Tibial nerve (tissue), 4 donors: ENCODE measurements at regions not wholly inside any gene's neighbourhood (a gene's known extent, or its start where the extent isn't known, plus 50 kb on each side); places are given as distances from the start of the nearest gene placed in this dataset.

ENCODE experiments used
- EP300 ChIP-seq, 2 donors: sonication (generic); formaldehyde crosslinking; IDR thresholded peaks; one replicate each; pipeline ENCODE4 v1.6.1; 2017; ENCODE audit warnings: antibody characterized with exemption in 2 of 2, mild to moderate bottlenecking in 1 of 2
- POLR2A ChIP-seq, 2 donors: fragments of 450-650 bp; IDR thresholded peaks; one replicate each; pipeline ENCODE4 v1.6.1; 2017; ENCODE audit warnings: antibody characterized with exemption in 2 of 2, mild to moderate bottlenecking in 2 of 2, moderate library complexity in 2 of 2
- TF ChIP-seq, protein P1 (sequence below), 5 experiments: fragments of 200-600 bp in 3 of 5; fragments of 450-650 bp in 2 of 5; sonication (generic) in 3 of 5; IDR thresholded peaks; one replicate each; pipeline ENCODE4 v1.5.1; 2016 to 2019; ENCODE audit warnings: antibody characterized with exemption in 5 of 5, mild to moderate bottlenecking in 3 of 5, moderate library complexity in 2 of 5

DNA sequence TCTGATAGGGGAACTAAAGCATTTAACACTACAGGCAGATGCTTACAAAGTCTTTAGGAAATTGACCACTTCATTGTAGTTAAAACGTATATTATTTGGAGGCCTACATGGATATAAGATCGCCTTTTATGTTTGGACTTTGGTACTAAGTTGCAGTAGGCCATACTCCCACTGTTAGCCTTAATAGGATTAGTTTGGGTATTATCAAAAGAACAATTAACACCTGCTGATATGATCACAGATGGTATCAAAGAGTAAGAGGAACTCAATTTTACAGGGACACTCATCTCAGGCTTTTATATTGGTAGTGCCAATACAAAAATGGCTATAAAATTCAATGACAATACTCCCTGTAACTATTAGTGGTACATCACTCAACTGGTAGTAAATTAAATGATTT, 1183.0 kb downstream of the MAT2B start:
- TF ChIP-seq, protein P1, sequence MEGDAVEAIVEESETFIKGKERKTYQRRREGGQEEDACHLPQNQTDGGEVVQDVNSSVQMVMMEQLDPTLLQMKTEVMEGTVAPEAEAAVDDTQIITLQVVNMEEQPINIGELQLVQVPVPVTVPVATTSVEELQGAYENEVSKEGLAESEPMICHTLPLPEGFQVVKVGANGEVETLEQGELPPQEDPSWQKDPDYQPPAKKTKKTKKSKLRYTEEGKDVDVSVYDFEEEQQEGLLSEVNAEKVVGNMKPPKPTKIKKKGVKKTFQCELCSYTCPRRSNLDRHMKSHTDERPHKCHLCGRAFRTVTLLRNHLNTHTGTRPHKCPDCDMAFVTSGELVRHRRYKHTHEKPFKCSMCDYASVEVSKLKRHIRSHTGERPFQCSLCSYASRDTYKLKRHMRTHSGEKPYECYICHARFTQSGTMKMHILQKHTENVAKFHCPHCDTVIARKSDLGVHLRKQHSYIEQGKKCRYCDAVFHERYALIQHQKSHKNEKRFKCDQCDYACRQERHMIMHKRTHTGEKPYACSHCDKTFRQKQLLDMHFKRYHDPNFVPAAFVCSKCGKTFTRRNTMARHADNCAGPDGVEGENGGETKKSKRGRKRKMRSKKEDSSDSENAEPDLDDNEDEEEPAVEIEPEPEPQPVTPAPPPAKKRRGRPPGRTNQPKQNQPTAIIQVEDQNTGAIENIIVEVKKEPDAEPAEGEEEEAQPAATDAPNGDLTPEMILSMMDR (IDR thresholded peaks at IDR 0.05): no peak
- no peak for TF ChIP-seq POLR2A (IDR thresholded peaks at IDR 0.05)
- no peak for TF ChIP-seq EP300 (IDR thresholded peaks at IDR 0.05)
